ENCODE measurements at regions not wholly inside any gene's neighbourhood (a gene's known extent, or its start where the extent isn't known, plus 50 kb on each side); places are given as distances from the start of the nearest gene placed in this dataset.
A peak's percentile ranks its signal among the peaks of the same experiment; 100 is the strongest.

DNA sequence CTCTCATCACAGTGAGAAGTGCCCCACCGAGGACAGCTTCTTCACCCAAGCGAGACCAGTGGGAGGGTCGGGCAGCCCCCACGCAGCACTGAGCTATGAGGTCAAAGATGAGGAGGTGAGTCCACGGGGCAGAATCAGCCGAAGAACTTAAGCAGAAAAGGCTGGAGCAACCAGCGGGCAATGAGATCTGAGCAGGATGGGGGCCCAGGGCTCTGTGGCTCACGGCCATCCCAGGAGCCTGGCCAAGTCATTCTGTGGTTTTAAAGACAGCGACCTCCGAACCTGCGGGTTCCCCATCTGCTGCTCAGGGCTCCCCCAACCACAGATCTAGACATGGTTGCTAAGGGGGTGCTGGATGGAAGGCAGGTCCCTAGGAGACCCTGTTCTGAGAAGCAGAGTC, 202.6 kb downstream of the RBFOX3 start:
- H3K36me3 Mint-ChIP-seq (ENCODE audit: low read depth) = no peaks in the 10 kb centered on the region
- H3K27ac Mint-ChIP-seq = no peak overlapping the region
- intact Hi-C loops (cut with micrococcal nuclease) = loop anchor here (10.0 kb wide), 1 partner anchor 297 kb away; no protein-coding TSS in a partner anchor
- H3K9me3 Mint-ChIP-seq = no peaks in the 10 kb centered on the region
- H3K4me3 Mint-ChIP-seq = no peak overlapping the region
- H3K4me1 Mint-ChIP-seq = no peaks in the 10 kb centered on the region
- H3K27me3 Mint-ChIP-seq = peaks cover 22% of the 10 kb centered on the region
- DNase-seq = no peak

GRCh38 chr17:79407385-79407784, 203.5 kb downstream of the RBFOX3 start:
- H3K36me3 Mint-ChIP-seq (ENCODE audit: low read depth) = no peaks in the 10 kb centered on the region
- DNase-seq = no peak
- H3K27me3 Mint-ChIP-seq = peaks cover 22% of the 10 kb centered on the region
- no peaks in the 10 kb centered on the region for H3K4me1 Mint-ChIP-seq
- intact Hi-C loops (cut with micrococcal nuclease) = loop anchor here (10.0 kb wide), 1 partner anchor 297 kb away; no protein-coding TSS in a partner anchor
- no peak overlapping the region for H3K4me3 Mint-ChIP-seq
- H3K9me3 Mint-ChIP-seq = no peaks in the 10 kb centered on the region
- no peak overlapping the region for H3K27ac Mint-ChIP-seq

GRCh38 chr17:79406316-79406715, 204.5 kb downstream of the RBFOX3 start:
- Mint-ChIP-seq H3K27me3 (peaks cover 25% of the 10 kb centered on the region), H3K36me3 (ENCODE audit: low read depth) (no peaks in the 10 kb centered on the region), H3K4me3 (no peak overlapping the region)

GRCh38 chr17:79405823-79406222, 205.0 kb downstream of the RBFOX3 start:
- DNase-seq = no peak
- H3K27ac Mint-ChIP-seq = no peak overlapping the region
- no peak overlapping the region for H3K4me3 Mint-ChIP-seq
- H3K36me3 Mint-ChIP-seq (ENCODE audit: low read depth) = no peaks in the 10 kb centered on the region
- peaks cover 7% of the 10 kb centered on the region for H3K4me1 Mint-ChIP-seq
- peaks cover 28% of the 10 kb centered on the region for H3K27me3 Mint-ChIP-seq
- no peaks in the 10 kb centered on the region for H3K9me3 Mint-ChIP-seq
- intact Hi-C loops (cut with micrococcal nuclease) = loop anchor here (10.0 kb wide), 1 partner anchor 299 kb away; no protein-coding TSS in a partner anchor

More at GRCh38 chr17:79406316-79406715, 204.5 kb downstream of the RBFOX3 start:
- no peak overlapping the region for H3K27ac Mint-ChIP-seq
- no peaks in the 10 kb centered on the region for H3K9me3 Mint-ChIP-seq
- intact Hi-C loops (cut with micrococcal nuclease) = loop anchor here (10.0 kb wide), 1 partner anchor 298 kb away; no protein-coding TSS in a partner anchor
- no peak for DNase-seq
- H3K4me1 Mint-ChIP-seq = peaks cover 2% of the 10 kb centered on the region

- Mint-ChIP-seq H3K4me3 (no peak overlapping the region), H3K27me3 (peaks cover 36% of the 10 kb centered on the region), H3K9me3 (no peaks in the 10 kb centered on the region), H3K4me1 (peaks cover 12% of the 10 kb centered on the region), H3K27ac (no peak overlapping the region), H3K36me3 (ENCODE audit: low read depth) (no peaks in the 10 kb centered on the region)
- no peak for DNase-seq
- intact Hi-C loops (cut with micrococcal nuclease) = loop anchor here (10.0 kb wide), 1 partner anchor 300 kb away; no protein-coding TSS in a partner anchor
Measured at GRCh38 chr17:79404136-79404911, 206.5 kb downstream of the RBFOX3 start.

DNA sequence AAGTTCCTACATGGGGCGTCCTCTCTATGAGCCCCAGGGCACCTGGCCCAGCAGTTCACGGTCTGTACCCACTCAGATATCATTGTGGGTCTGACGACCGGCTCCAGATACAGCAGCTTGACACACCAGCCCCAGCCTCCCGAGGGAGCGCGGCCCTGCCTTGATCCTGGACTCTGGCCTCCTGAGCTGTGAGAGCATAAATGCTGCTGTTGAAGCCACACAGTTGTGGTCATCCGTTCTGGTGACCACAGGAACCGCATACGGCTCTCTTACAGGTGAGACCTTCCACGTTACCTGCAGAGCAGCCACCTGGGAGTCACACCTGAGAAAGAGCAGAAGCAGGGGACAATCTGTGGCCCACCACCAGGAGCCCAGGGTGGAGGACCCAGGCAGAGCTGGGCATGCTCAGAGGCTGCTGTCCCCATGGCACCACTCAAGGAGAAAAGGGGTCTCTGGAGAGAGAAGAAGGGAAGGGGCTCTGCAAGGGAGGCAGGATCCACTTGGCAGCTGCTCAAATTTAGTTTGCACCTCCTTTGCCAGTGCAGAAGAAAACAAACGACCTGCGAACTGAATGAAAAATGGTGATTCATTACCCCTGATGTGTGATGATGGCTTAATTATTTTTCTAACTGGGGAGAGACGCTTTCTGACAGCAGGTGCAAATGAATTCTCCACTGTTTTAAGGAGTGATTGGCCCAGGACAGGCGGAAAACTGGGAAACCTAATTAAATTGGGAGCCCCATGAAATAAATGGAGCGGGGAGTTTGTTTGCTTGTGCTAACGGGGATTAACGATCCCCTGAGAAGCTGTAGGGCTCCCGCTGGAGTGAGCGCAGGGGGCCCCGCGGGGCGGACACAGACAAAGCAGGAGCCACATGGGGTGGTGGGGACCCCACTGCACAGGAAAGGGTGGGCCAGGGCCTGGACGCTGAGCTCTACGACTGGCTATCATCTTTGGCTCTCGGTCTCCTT, 208.9 kb downstream of the RBFOX3 start:
- Mint-ChIP-seq H3K4me1 (peaks cover 12% of the 10 kb centered on the region), H3K27ac (no peak overlapping the region), H3K36me3 (ENCODE audit: low read depth) (no peaks in the 10 kb centered on the region), H3K4me3 (peak overlapping the region; percentile 26), H3K27me3 (peaks cover 24% of the 10 kb centered on the region), H3K9me3 (no peaks in the 10 kb centered on the region)
- intact Hi-C loops (cut with micrococcal nuclease) = loop anchor here (10.0 kb wide), 1 partner anchor 303 kb away; no protein-coding TSS in a partner anchor
- no peak for DNase-seq

GRCh38 chr17:79400989-79401703, 209.7 kb downstream of the RBFOX3 start:
- no peak overlapping the region for H3K27ac Mint-ChIP-seq
- peak; percentile 93 for DNase-seq
- H3K36me3 Mint-ChIP-seq (ENCODE audit: low read depth) = no peaks in the 10 kb centered on the region
- peaks cover 16% of the 10 kb centered on the region for H3K27me3 Mint-ChIP-seq
- no peaks in the 10 kb centered on the region for H3K9me3 Mint-ChIP-seq
- peaks cover 12% of the 10 kb centered on the region for H3K4me1 Mint-ChIP-seq
- intact Hi-C loops (cut with micrococcal nuclease) = loop anchor here (10.0 kb wide), 1 partner anchor 304 kb away; no protein-coding TSS in a partner anchor
- peak overlapping the region; percentile 84 for H3K4me3 Mint-ChIP-seq

DNA sequence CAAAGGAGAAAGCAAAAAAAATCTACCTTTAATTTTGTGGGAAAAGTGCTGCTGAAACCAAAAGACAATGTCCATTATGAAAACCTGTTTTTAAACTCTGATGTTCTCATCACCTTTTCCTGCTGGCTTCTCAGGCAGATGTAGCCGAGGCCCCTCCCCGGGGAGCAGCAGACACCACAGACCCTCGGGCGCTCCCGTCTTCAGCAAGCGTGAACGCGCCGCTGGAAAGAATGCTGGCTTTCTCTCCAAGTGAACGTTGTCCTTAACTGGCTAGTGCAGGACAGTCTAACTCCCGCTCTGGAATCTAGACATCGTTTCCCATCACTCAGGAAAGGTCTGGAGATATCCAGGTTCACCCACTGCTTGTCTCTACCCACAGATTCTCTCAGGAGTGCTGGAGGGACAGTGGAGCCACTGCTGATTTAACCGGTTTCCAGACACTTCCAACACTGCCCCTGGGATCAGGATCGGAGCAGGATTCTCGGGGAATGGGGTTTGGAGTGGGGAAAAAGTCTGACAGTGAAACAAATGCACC, 211.2 kb downstream of the RBFOX3 start:
- no peaks in the 10 kb centered on the region for H3K9me3 Mint-ChIP-seq
- no peak overlapping the region for H3K27ac Mint-ChIP-seq
- peaks cover 12% of the 10 kb centered on the region for H3K4me1 Mint-ChIP-seq
- intact Hi-C loops (cut with micrococcal nuclease) = loop anchor here (10.0 kb wide), 1 partner anchor 305 kb away; no protein-coding TSS in a partner anchor
- H3K27me3 Mint-ChIP-seq = peaks cover 16% of the 10 kb centered on the region
- H3K36me3 Mint-ChIP-seq (ENCODE audit: low read depth) = no peaks in the 10 kb centered on the region
- no peak overlapping the region for H3K4me3 Mint-ChIP-seq
- no peak for DNase-seq

DNA sequence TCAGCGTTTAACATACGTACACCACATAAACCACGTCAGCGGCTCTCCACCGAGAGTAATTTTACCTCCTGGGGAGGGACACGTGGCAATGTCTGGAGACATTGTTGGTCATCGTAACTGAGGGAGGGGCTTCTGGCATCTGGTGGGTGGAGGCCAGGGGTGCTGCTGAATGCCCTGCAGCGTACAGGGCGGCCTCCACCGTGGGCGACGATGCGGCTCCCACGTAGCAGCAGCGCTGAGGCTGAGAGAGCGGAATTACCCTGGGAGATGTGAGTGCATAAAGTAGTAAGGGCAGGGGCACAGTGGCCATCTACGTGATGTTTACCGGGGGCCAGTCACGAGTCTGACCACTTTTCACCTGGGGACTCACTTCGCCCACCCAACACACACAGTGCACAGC, 212.4 kb downstream of the RBFOX3 start:
- H3K27ac Mint-ChIP-seq = no peak overlapping the region
- intact Hi-C loops (cut with micrococcal nuclease) = no loop called here
- no peak overlapping the region for H3K4me3 Mint-ChIP-seq
- peaks cover 16% of the 10 kb centered on the region for H3K27me3 Mint-ChIP-seq
- peaks cover 12% of the 10 kb centered on the region for H3K4me1 Mint-ChIP-seq
- DNase-seq = no peak
- no peaks in the 10 kb centered on the region for H3K9me3 Mint-ChIP-seq
- no peaks in the 10 kb centered on the region for H3K36me3 Mint-ChIP-seq (ENCODE audit: low read depth)

- H3K36me3 Mint-ChIP-seq (ENCODE audit: low read depth) = no peaks in the 10 kb centered on the region
- H3K4me3 Mint-ChIP-seq = no peak overlapping the region
- intact Hi-C loops (cut with micrococcal nuclease) = no loop called here
- peaks cover 12% of the 10 kb centered on the region for H3K4me1 Mint-ChIP-seq
- H3K9me3 Mint-ChIP-seq = no peaks in the 10 kb centered on the region
- H3K27ac Mint-ChIP-seq = no peak overlapping the region
- DNase-seq = no peak
- H3K27me3 Mint-ChIP-seq = peaks cover 23% of the 10 kb centered on the region
Measured at GRCh38 chr17:79396696-79397095, 214.2 kb downstream of the RBFOX3 start.

- no peak for DNase-seq
- intact Hi-C loops (cut with micrococcal nuclease) = no loop called here
- Mint-ChIP-seq H3K4me3 (no peak overlapping the region), H3K9me3 (no peaks in the 10 kb centered on the region), H3K36me3 (ENCODE audit: low read depth) (no peaks in the 10 kb centered on the region), H3K27ac (no peak overlapping the region), H3K4me1 (peaks cover 3% of the 10 kb centered on the region), H3K27me3 (peaks cover 27% of the 10 kb centered on the region)
Measured at GRCh38 chr17:79395545-79395944, 215.3 kb downstream of the RBFOX3 start.

DNA sequence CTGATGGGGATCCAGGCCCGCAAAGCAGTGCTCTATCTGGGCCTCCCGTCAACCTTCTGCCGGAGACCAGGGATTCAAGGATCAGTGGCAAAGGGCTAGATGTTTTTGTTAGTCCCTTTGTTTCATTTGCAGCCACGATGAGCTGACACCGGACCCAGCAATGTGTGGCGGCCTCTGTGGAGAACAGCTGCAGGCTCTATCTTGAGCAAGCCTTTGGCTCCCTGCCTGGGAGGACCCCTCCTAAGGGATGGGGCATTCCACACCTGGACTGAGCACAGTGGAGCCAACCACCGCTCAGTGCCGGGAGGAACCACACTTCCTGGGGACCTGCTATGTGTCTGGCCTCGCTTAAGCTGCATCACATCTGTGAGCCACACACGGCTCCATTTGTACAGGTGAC, 215.8 kb downstream of the RBFOX3 start:
- no peaks in the 10 kb centered on the region for H3K9me3 Mint-ChIP-seq
- no peaks in the 10 kb centered on the region for H3K4me1 Mint-ChIP-seq
- H3K27ac Mint-ChIP-seq = no peak overlapping the region
- DNase-seq = no peak
- H3K4me3 Mint-ChIP-seq = no peak overlapping the region
- no peaks in the 10 kb centered on the region for H3K36me3 Mint-ChIP-seq (ENCODE audit: low read depth)
- intact Hi-C loops (cut with micrococcal nuclease) = no loop called here
- peaks cover 25% of the 10 kb centered on the region for H3K27me3 Mint-ChIP-seq
